SK-N-SH (cell line): ENCODE measurements at regions not wholly inside any gene's neighbourhood (a gene's known extent, or its start where the extent isn't known, plus 50 kb on each side); places are given as distances from the start of the nearest gene placed in this dataset.
"Not testable (repeated sequence)": the region's sequence is repeated elsewhere in the genome, so short reads cannot be mapped to it uniquely, and the experiment has no call there.

Experiments used
- CTCF ChIA-PET: fragments of 300-600, 350-600 bp; formaldehyde crosslinking; extraction: SDS; loops from one replicate; lab custom pipeline; 2021; lab: Yijun Ruan, JAX
- POLR2A ChIA-PET: fragments of 350-600 bp; sonication (Branson Sonifier 250); formaldehyde crosslinking; extraction: SDS; loops from one replicate; lab custom pipeline; 2020; ENCODE audit warnings: antibody characterized with exemption, inconsistent platforms; lab: Yijun Ruan, JAX
- DNase-seq: peaks from one replicate; pipeline ENCODE4 v3.0.0; 2012
- H2AFZ ChIP-seq: fragments of 200-600 bp; sonication (generic); 2 replicates; pipeline ENCODE4 v1.8.1; 2016; ENCODE audit warnings: antibody characterized with exemption, mild to moderate bottlenecking, low read depth
- H3F3A ChIP-seq: fragments of 200-600 bp; sonication (generic); replicated peaks from 2 replicates; pipeline ENCODE3; 2016; ENCODE audit warnings: antibody characterized with exemption, mild to moderate bottlenecking; ENCODE audit not compliant: insufficient read depth
- H3K27ac ChIP-seq, 2 experiments: fragments of 200-500 bp in 1 of 2; fragments of 200-600 bp in 1 of 2; sonication (Bioruptor generic) in 1 of 2; sonication (generic), shearing (Covaris generic) in 1 of 2; 2 replicates each; pipeline versions ENCODE4 v1.5.1 to v1.6.1; 2014 to 2016; ENCODE audit warnings: low read depth in 2 of 2, inconsistent platforms in 1 of 2, low read length in 1 of 2, mild to moderate bottlenecking in 1 of 2, mixed read lengths in 1 of 2
- H3K27me3 ChIP-seq: fragments of 200-600 bp; sonication (generic), shearing (Covaris generic); 2 replicates; pipeline ENCODE4 v1.6.1; 2016; ENCODE audit warnings: mixed run types; ENCODE audit not compliant: insufficient read depth
- H3K36me3 ChIP-seq, 2 experiments: fragments of 200-500 bp in 1 of 2; fragments of 200-600 bp in 1 of 2; sonication (Bioruptor generic) in 1 of 2; sonication (generic) in 1 of 2; replicated peaks in 1 of 2; 2 replicates each; pipeline versions ENCODE3 to v1.5.1; 2014 to 2016; ENCODE audit warnings: low read length in 1 of 2, mild to moderate bottlenecking in 1 of 2; ENCODE audit not compliant: insufficient read depth in 2 of 2, control insufficient read depth in 1 of 2
- H3K4me1 ChIP-seq, 2 experiments: fragments of 200-500 bp in 1 of 2; fragments of 200-600 bp in 1 of 2; sonication (Bioruptor generic) in 1 of 2; sonication (generic), shearing (Covaris generic) in 1 of 2; 2 replicates each; pipeline versions ENCODE4 v1.5.1 to v1.6.1; 2014 to 2016; ENCODE audit warnings: low read depth in 1 of 2, low read length in 1 of 2, mixed run types in 1 of 2; ENCODE audit not compliant: insufficient read depth in 2 of 2, control insufficient read depth in 1 of 2
- H3K4me2 ChIP-seq: fragments of 200-600 bp; sonication (generic), shearing (Covaris generic); 2 replicates; pipeline ENCODE4 v1.6.1; 2017; ENCODE audit warnings: mixed run types
- H3K4me3 ChIP-seq, 2 experiments: fragments of 200-500 bp in 1 of 2; fragments of 200-600 bp in 1 of 2; sonication (Bioruptor generic) in 1 of 2; sonication (generic), shearing (Covaris generic) in 1 of 2; 2 replicates each; pipeline versions ENCODE4 v1.5.1 to v1.8.1; 2014 to 2016; ENCODE audit warnings: low read depth in 2 of 2, inconsistent platforms in 1 of 2, low read length in 1 of 2, mild to moderate bottlenecking in 1 of 2, mixed read lengths in 1 of 2, moderate library complexity in 1 of 2
- H3K79me2 ChIP-seq: fragments of 200-600 bp; sonication (generic); 2 replicates; pipeline ENCODE4 v1.8.1; 2017; ENCODE audit warnings: mild to moderate bottlenecking; ENCODE audit not compliant: insufficient read depth
- H3K9ac ChIP-seq: fragments of 200-600 bp; sonication (generic); 2 replicates; pipeline ENCODE4 v1.6.1; 2017; ENCODE audit warnings: mixed run types
- H3K9me2 ChIP-seq: fragments of 200-600 bp; sonication (generic); 2 replicates; pipeline ENCODE4 v1.6.1; 2017; ENCODE audit warnings: mixed run types
- H3K9me3 ChIP-seq: fragments of 200-600 bp; sonication (generic); 2 replicates; pipeline ENCODE4 v1.6.1; 2017; ENCODE audit warnings: mixed run types, mild to moderate bottlenecking, moderate library complexity
- H4K20me1 ChIP-seq: fragments of 200-600 bp; sonication (generic); 2 replicates; pipeline ENCODE4 v1.6.1; 2017; ENCODE audit warnings: mild to moderate bottlenecking, mixed run types; ENCODE audit not compliant: insufficient read depth
- CHD2 ChIP-seq: fragments of 150-350 bp; IDR thresholded peaks from 2 replicates; pipeline ENCODE4 v1.6.1; 2018; ENCODE audit warnings: low read length; ENCODE audit not compliant: partially characterized antibody
- CTCF ChIP-seq: fragments of 200-600 bp; sonication (generic); IDR thresholded peaks from 2 replicates; pipeline ENCODE4 v1.6.1; 2017; ENCODE audit warnings: antibody characterized with exemption, mild to moderate bottlenecking, moderate library complexity
- ELF1 ChIP-seq: IDR thresholded peaks from 2 replicates; pipeline ENCODE4 v1.4.0; 2012
- EP300 ChIP-seq, 2 experiments: IDR thresholded peaks; 2 replicates each; pipeline versions ENCODE4 v1.4.0 to v1.6.1; 2012; ENCODE audit warnings: borderline replicate concordance in 1 of 2, low read depth in 1 of 2, low read length in 1 of 2
- FOSL2 ChIP-seq: IDR thresholded peaks from 2 replicates; pipeline ENCODE4 v1.4.0; 2012; ENCODE audit warnings: low read depth, mild to moderate bottlenecking, moderate library complexity, borderline replicate concordance
- FOXJ3 ChIP-seq: sonication (generic); formaldehyde crosslinking; IDR thresholded peaks from 2 replicates; pipeline ENCODE4 v1.5.1; 2020; ENCODE audit warnings: mild to moderate bottlenecking, missing genetic modification reagents
- FOXM1 ChIP-seq: IDR thresholded peaks from 2 replicates; pipeline ENCODE4 v1.4.0; 2012; ENCODE audit warnings: low read depth, mild to moderate bottlenecking
- GABPA ChIP-seq: IDR thresholded peaks from 2 replicates; pipeline ENCODE4 v1.4.0; 2012; ENCODE audit warnings: low read depth, mild to moderate bottlenecking
- JUND ChIP-seq: IDR thresholded peaks from 2 replicates; pipeline ENCODE4 v1.4.0; 2012
- MEF2A ChIP-seq: IDR thresholded peaks from 2 replicates; pipeline ENCODE4 v1.4.0; 2012; ENCODE audit warnings: low read depth, borderline replicate concordance
- MXI1 ChIP-seq: IDR thresholded peaks from 2 replicates; pipeline ENCODE4 v1.6.1; 2012; ENCODE audit warnings: mild to moderate bottlenecking, low read depth, low read length, improper control_type of control experiment
- NFIC ChIP-seq: IDR thresholded peaks from 2 replicates; pipeline ENCODE4 v1.4.0; 2012; ENCODE audit warnings: borderline replicate concordance
- PBX3 ChIP-seq: IDR thresholded peaks from 2 replicates; pipeline ENCODE4; 2012
- POLR2AphosphoS5 ChIP-seq: IDR thresholded peaks from 2 replicates; pipeline ENCODE4 v1.6.1; 2012; ENCODE audit warnings: low read depth, low read length
- RAD21 ChIP-seq: IDR thresholded peaks from 2 replicates; pipeline ENCODE4 v1.6.1; 2012; ENCODE audit warnings: mild to moderate bottlenecking, low read length
- SMC3 ChIP-seq: IDR thresholded peaks from 2 replicates; pipeline ENCODE4 v1.6.1; 2012; ENCODE audit warnings: low read depth, low read length, improper control_type of control experiment
- TCF12 ChIP-seq: IDR thresholded peaks from 2 replicates; pipeline ENCODE4 v1.4.0; 2012
- TEAD4 ChIP-seq: IDR thresholded peaks from 2 replicates; pipeline ENCODE4 v1.4.0; 2012; ENCODE audit warnings: mild to moderate bottlenecking, borderline replicate concordance; ENCODE audit not compliant: insufficient read depth
- USF2 ChIP-seq: fragments of 150-350 bp; IDR thresholded peaks from 2 replicates; pipeline ENCODE4 v1.6.1; 2017; ENCODE audit warnings: antibody characterized with exemption, low read length, low read depth, borderline replicate concordance
- WGBS: methylation state at CpG from one replicate; pipeline ENCODE4 v1.1.6; 2017; ENCODE audit warnings: low lambda C conversion rate; 5-methylcytosine and 5-hydroxymethylcytosine counted together

- CTCF ChIA-PET, result interaction anchor here (0.7 to 1.1 kb wide), 4 partner anchors 9 to 33 kb away, joined by 3 to 4 read pairs (median 3); no protein-coding TSS in a partner anchor
- H2AFZ ChIP-seq, POLR2A ChIA-PET, H3K36me3 ChIP-seq, H3K27ac ChIP-seq, H3K79me2 ChIP-seq, H3K4me2 ChIP-seq, H3K9ac ChIP-seq, H4K20me1 ChIP-seq, H3K27me3 ChIP-seq, H3K4me1 ChIP-seq, H3K9me2 ChIP-seq, H3F3A ChIP-seq, H3K4me3 ChIP-seq, DNase-seq, H3K9me3 ChIP-seq: not testable (repeated sequence)
- WGBS, result 28% methylated on average over 3 of the region's 3 CpGs
Observed at GRCh38 chr7:119968411-119968810, 304.6 kb upstream of the KCND2 start.

DNA sequence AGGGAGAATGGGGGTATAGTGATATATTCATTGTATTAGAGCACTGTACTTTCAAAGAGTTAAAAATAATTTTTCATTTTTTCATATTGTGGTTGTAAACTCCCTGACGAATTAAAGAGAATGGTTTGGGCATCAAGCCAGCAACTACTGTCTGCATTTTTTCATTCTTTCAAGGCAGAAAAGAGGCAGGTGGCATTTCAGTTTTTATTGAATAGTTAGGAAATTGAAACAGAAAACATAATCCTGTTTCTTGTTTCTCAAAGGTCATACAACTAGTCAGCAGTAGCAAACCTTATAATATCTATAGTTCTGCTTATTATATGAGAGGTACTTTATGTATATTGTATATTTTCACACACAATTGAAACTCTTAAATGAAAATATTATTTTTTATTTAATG lies 303.9 kb upstream of the KCND2 start:
- WGBS, result 2% methylated on average over 1 of the region's 1 CpG
- Histone ChIP-seq H3K9ac (no peak overlapping the region), H3K4me2 (no peak overlapping the region), H3K27me3 (no peaks in the 10 kb centered on the region), H3F3A (no peaks in the 10 kb centered on the region), H3K27ac (no peak overlapping the region), H3K36me3 (no peaks in the 10 kb centered on the region), H3K9me2 (no peaks in the 10 kb centered on the region), H3K4me1 (no peaks in the 10 kb centered on the region), H4K20me1 (no peaks in the 10 kb centered on the region), H2AFZ (no peak overlapping the region), H3K4me3 (no peak overlapping the region), H3K9me3 (no peaks in the 10 kb centered on the region), H3K79me2 (no peaks in the 10 kb centered on the region)
- no peak for DNase-seq
- ChIA-PET POLR2A (no interaction called here), CTCF (interaction anchor here (0.9 kb wide), 1 partner anchor 21 kb away, joined by 4 read pairs; no protein-coding TSS in a partner anchor)
- TF ChIP-seq FOXJ3 (no peak), MXI1 (no peak), FOSL2 (no peak), TEAD4 (no peak), POLR2AphosphoS5 (no peak), PBX3 (no peak), EP300 (IDR thresholded peaks at IDR 0.05; ENCODE audit: borderline replicate concordance in 1 of 2, low read depth in 1 of 2, low read length in 1 of 2) (no peak), TCF12 (no peak), ELF1 (no peak), RAD21 (no peak), GABPA (no peak), JUND (no peak), SMC3 (no peak), CHD2 (no peak), NFIC (no peak), MEF2A (no peak), USF2 (no peak), CTCF (no peak), FOXM1 (no peak)
